HCT116 (cell line): ENCODE measurements at regions not wholly inside any gene's neighbourhood (a gene's known extent, or its start where the extent isn't known, plus 50 kb on each side); places are given as distances from the start of the nearest gene placed in this dataset.

Experiments used
- ATAC-seq: fragments of 200-7000 bp; cut with Tn5 transposase; 2 replicates; pipeline ENCODE4 v1.9.1; 2020; ENCODE audit warnings: mild to moderate bottlenecking, moderate library complexity
- BruUV-seq: library from RNA; stranded (reverse); fragments of 400-500 nt; replicated peaks from 2 replicates; lab custom pipeline; 2021; lab: Mats Ljungman, UMichigan
- CTCF ChIA-PET: fragments of 300-600 bp; sonication (Branson Sonifier 250); formaldehyde crosslinking; loops from one replicate; lab custom pipeline; 2021; ENCODE audit warnings: antibody characterized with exemption; lab: Charles Lee
- POLR2A ChIA-PET: fragments of 300-600, 350-600 bp; sonication (Branson Sonifier 250); formaldehyde crosslinking; loops from one replicate; lab custom pipeline; 2021; ENCODE audit warnings: antibody characterized with exemption; lab: Charles Lee
- RAD21 ChIA-PET, 2 experiments: fragments of 300-600 bp; sonication (Branson Sonifier 250); formaldehyde crosslinking; loops; one replicate each; lab custom pipeline; 2023; ENCODE audit warnings: low total read pairs in 2 of 2; ENCODE audit not compliant: uncharacterized antibody in 2 of 2, unreplicated experiment in 2 of 2, low non-redundant PET in 1 of 2; lab: Charles Lee
- DNase-seq: peaks from one replicate; pipeline ENCODE4 v3.0.0-alpha.2; 2010; ENCODE audit warnings: low read depth, low spot score
- H2AFZ ChIP-seq: fragments of 200-600 bp; shearing (Covaris generic), sonication (generic); 2 replicates; pipeline ENCODE4 v1.6.1; 2017; ENCODE audit warnings: low read depth, mixed run types, mixed read lengths, antibody characterized with exemption, low read length; ENCODE audit not compliant: poor library complexity, severe bottlenecking
- H3K27ac ChIP-seq: 2 replicates; pipeline ENCODE4 v1.5.1; 2012; ENCODE audit warnings: low read depth, low read length
- H3K27me3 ChIP-seq: fragments of 200-600 bp; sonication (generic); 2 replicates; pipeline ENCODE4 v1.6.1; 2016; ENCODE audit warnings: mixed run types, low read length, mixed read lengths; ENCODE audit not compliant: insufficient read depth
- H3K36me3 ChIP-seq, 2 experiments: fragments of 200-500 bp in 1 of 2; fragments of 200-600 bp in 1 of 2; sonication (Bioruptor generic) in 1 of 2; sonication (generic) in 1 of 2; 2 replicates each; pipeline versions ENCODE4 v1.5.1 to v1.6.1; 2014 to 2016; ENCODE audit warnings: low read length in 2 of 2, inconsistent platforms in 1 of 2, mixed read lengths in 1 of 2, mixed run types in 1 of 2; ENCODE audit not compliant: insufficient read depth in 2 of 2, control insufficient read depth in 1 of 2
- H3K4me1 ChIP-seq, 2 experiments: fragments of 200-600 bp in 1 of 2; sonication (generic) in 1 of 2; 2 replicates each; pipeline versions ENCODE4 v1.5.1 to v1.6.1; 2012 to 2017; ENCODE audit warnings: low read length in 2 of 2, inconsistent platforms in 1 of 2, mild to moderate bottlenecking in 1 of 2, mixed read lengths in 1 of 2, mixed run types in 1 of 2, moderate library complexity in 1 of 2; ENCODE audit not compliant: insufficient read depth in 2 of 2, control insufficient read depth in 1 of 2
- H3K4me2 ChIP-seq: fragments of 200-600 bp; sonication (generic); 2 replicates; pipeline ENCODE4 v1.6.1; 2017; ENCODE audit warnings: mixed run types, low read length, mixed read lengths
- H3K4me3 ChIP-seq, 2 experiments: fragments of 200-600 bp in 1 of 2; sonication (generic) in 1 of 2; replicated peaks in 1 of 2; 2 replicates each; pipeline ENCODE4 v1.5.1; 2011 to 2016; ENCODE audit warnings: low read length in 2 of 2, control low read depth in 1 of 2, low read depth in 1 of 2, mild to moderate bottlenecking in 1 of 2, mixed read lengths in 1 of 2, mixed run types in 1 of 2
- H3K79me2 ChIP-seq: fragments of 200-600 bp; sonication (generic); 2 replicates; pipeline ENCODE4 v1.6.1; 2017; ENCODE audit warnings: mild to moderate bottlenecking, mixed run types, low read length, moderate library complexity, mixed read lengths; ENCODE audit not compliant: insufficient read depth
- H3K9ac ChIP-seq: fragments of 200-600 bp; sonication (generic); 2 replicates; pipeline ENCODE4 v1.6.1; 2016; ENCODE audit warnings: low read length, mixed read lengths
- H3K9me2 ChIP-seq: fragments of 200-600 bp; sonication (generic), shearing (Covaris generic); 2 replicates; pipeline ENCODE4 v1.6.1; 2017; ENCODE audit warnings: mixed run types, mild to moderate bottlenecking, moderate library complexity; ENCODE audit not compliant: insufficient read depth
- H3K9me3 ChIP-seq, 2 experiments: fragments of 200-500 bp in 1 of 2; fragments of 200-600 bp in 1 of 2; sonication (Bioruptor generic) in 1 of 2; sonication (generic) in 1 of 2; 2 replicates each; pipeline ENCODE4 v1.6.1; 2014 to 2017; ENCODE audit warnings: low read length in 2 of 2, mixed read lengths in 2 of 2, inconsistent platforms in 1 of 2, low read depth in 1 of 2, mild to moderate bottlenecking in 1 of 2, mixed run types in 1 of 2, moderate library complexity in 1 of 2; ENCODE audit not compliant: control insufficient read depth in 1 of 2, insufficient read depth in 1 of 2
- H4K20me1 ChIP-seq: fragments of 200-600 bp; sonication (generic), shearing (Covaris generic); 2 replicates; pipeline ENCODE4 v1.6.1; 2017; ENCODE audit warnings: mixed run types, mild to moderate bottlenecking, moderate library complexity; ENCODE audit not compliant: insufficient read depth
- CEBPB ChIP-seq: IDR thresholded peaks from 2 replicates; pipeline ENCODE4 v1.6.1; 2012; ENCODE audit warnings: low read depth
- CTCF ChIP-seq, 3 experiments: fragments of 200-600 bp in 1 of 3; sonication (generic) in 1 of 3; IDR thresholded peaks in 2 of 3; conservative IDR thresholded peaks in 1 of 3; 2 replicates each; pipeline ENCODE4 v1.5.1; 2012 to 2017; ENCODE audit warnings: low read depth in 2 of 3, low read length in 2 of 3, antibody characterized with exemption in 1 of 3, borderline replicate concordance in 1 of 3, control low read depth in 1 of 3, mild to moderate bottlenecking in 1 of 3, mixed read lengths in 1 of 3, mixed run types in 1 of 3, moderate library complexity in 1 of 3; ENCODE audit not compliant: insufficient read depth in 1 of 3
- ELF1 ChIP-seq: IDR thresholded peaks from 2 replicates; pipeline ENCODE4 v1.6.1; 2012; ENCODE audit warnings: low read depth, borderline replicate concordance
- POLR2A ChIP-seq: IDR thresholded peaks from 2 replicates; pipeline ENCODE4 v1.7.0; 2011; ENCODE audit warnings: borderline replicate concordance; ENCODE audit not compliant: insufficient read depth, insufficient read length; ENCODE audit errors: extremely low read depth
- REST ChIP-seq: IDR thresholded peaks from 2 replicates; pipeline ENCODE4 v1.6.1; 2012; ENCODE audit warnings: low read depth
- TCF7L2 ChIP-seq: IDR thresholded peaks from 2 replicates; pipeline ENCODE4 v1.7.0; 2011; ENCODE audit warnings: borderline replicate concordance, inconsistent platforms; ENCODE audit not compliant: insufficient read depth, insufficient read length; ENCODE audit errors: extremely low read depth
- ZFX ChIP-seq: fragments of 450-650 bp; IDR thresholded peaks from 2 replicates; pipeline ENCODE4 v1.6.1; 2017
- intact Hi-C: fragments of 100-400 bp; cut with micrococcal nuclease; formaldehyde crosslinking; loops from 2 replicates; pipeline ENCODE4 v1.10.0; 2022
- TF ChIP-seq, protein P1 (sequence below): IDR thresholded peaks from 2 replicates; pipeline ENCODE4 v1.6.1; 2012

GRCh38 chr12:127205781-127206555 is 1061.0 kb upstream of the TMEM132C start:
- no peaks in the 10 kb centered on the region for H3K79me2 ChIP-seq
- intact Hi-C loops: no loop called here
- H3K9ac ChIP-seq: no peak overlapping the region
- no TSS peak for BruUV-seq
- H2AFZ ChIP-seq: no peak overlapping the region
- H3K4me1 ChIP-seq: no peaks in the 10 kb centered on the region
- H3K36me3 ChIP-seq: no peaks in the 10 kb centered on the region
- no peak overlapping the region for H3K27ac ChIP-seq
- H4K20me1 ChIP-seq: no peaks in the 10 kb centered on the region
- DNase-seq: no peak
- TF ChIP-seq REST (no peak), ZFX (no peak)
- TF ChIP-seq, all 23 proteins: peak for 0
- Histone ChIP-seq H3K4me3 (no peak overlapping the region), H3K4me2 (no peak overlapping the region), H3K9me3 (no peaks in the 10 kb centered on the region), H3K9me2 (0 out of 2 replicates have a peak, but pooled peaks cover 2% of the 10 kb centered on the region), H3K27me3 (no peaks in the 10 kb centered on the region)
- CTCF ChIA-PET: no interaction called here
- POLR2A ChIA-PET: no interaction called here
- no peak for ATAC-seq
- RAD21 ChIA-PET: no interaction called here

DNA sequence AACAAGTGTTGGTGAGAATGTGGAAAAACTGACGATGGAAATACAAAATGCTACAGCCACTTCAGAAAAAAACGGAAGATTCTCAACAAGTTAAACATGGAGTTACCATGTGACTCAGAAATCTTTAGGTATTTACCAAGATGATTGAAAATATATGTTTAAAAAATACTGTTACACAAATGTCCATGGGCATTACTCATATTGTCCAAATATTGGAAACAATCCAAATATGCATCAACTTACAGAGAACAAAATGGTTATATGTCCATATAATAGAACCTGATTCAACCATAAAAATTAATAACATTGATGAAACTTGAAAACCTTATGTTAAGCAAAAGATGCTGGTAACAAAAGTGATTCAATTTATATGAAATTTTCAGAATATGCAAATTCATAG is 1057.7 kb upstream of the TMEM132C start:
- intact Hi-C loops: no loop called here
- H3K79me2 ChIP-seq: no peaks in the 10 kb centered on the region
- ATAC-seq (no peak), DNase-seq (no peak)
- H3K9me2 ChIP-seq: 0 out of 2 replicates have a peak, but pooled peaks cover 2% of the 10 kb centered on the region
- H3K36me3 ChIP-seq: no peaks in the 10 kb centered on the region
- POLR2A ChIA-PET: no interaction called here
- CTCF ChIA-PET: no interaction called here
- H3K4me2 ChIP-seq: no peak overlapping the region
- H3K27me3 ChIP-seq: no peaks in the 10 kb centered on the region
- no peak overlapping the region for H3K9ac ChIP-seq
- no peaks in the 10 kb centered on the region for H3K9me3 ChIP-seq
- RAD21 ChIA-PET: no interaction called here
- H3K27ac ChIP-seq: no peak overlapping the region
- BruUV-seq: no TSS peak
- H4K20me1 ChIP-seq: no peaks in the 10 kb centered on the region
- no peak overlapping the region for H3K4me3 ChIP-seq
- no peak overlapping the region for H2AFZ ChIP-seq
- no peaks in the 10 kb centered on the region for H3K4me1 ChIP-seq
- TF ChIP-seq ZFX: no peak
- no peak for TF ChIP-seq REST
- TF ChIP-seq CEBPB: no peak
- no peak for TF ChIP-seq ELF1
- TF ChIP-seq, protein P1, sequence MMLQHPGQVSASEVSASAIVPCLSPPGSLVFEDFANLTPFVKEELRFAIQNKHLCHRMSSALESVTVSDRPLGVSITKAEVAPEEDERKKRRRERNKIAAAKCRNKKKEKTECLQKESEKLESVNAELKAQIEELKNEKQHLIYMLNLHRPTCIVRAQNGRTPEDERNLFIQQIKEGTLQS: no peak
- TF ChIP-seq POLR2A: no peak
- no peak for TF ChIP-seq TCF7L2
- no peak for TF ChIP-seq CTCF (IDR thresholded peaks at IDR 0.05 in 2 of 3, conservative IDR thresholded peaks at IDR 0.05 in 1 of 3; ENCODE audit: borderline replicate concordance in 1 of 3, insufficient read depth in 1 of 3, low read depth in 2 of 3, low read length in 2 of 3)
